Stimulated activated CD8-positive, alpha-beta memory T cell treated with anti-CD3 and anti-CD28 coated beads, Interleukin-7, amount 100 ng/mL, for 48 hours (primary cell): ENCODE measurements at regions not wholly inside any gene's neighbourhood (a gene's known extent, or its start where the extent isn't known, plus 50 kb on each side); places are given as distances from the start of the nearest gene placed in this dataset.

Experiments used
- DNase-seq, 2 donors: peaks; one replicate each; pipeline ENCODE4 v3.0.0-alpha.2; 2020; ENCODE audit warnings: low read depth in 1 of 2; ENCODE audit errors: extremely low read depth in 1 of 2

GRCh38 chr2:146481629-146482028 is 1363.2 kb upstream of the ACVR2A start:
- DNase-seq = no peak

DNA sequence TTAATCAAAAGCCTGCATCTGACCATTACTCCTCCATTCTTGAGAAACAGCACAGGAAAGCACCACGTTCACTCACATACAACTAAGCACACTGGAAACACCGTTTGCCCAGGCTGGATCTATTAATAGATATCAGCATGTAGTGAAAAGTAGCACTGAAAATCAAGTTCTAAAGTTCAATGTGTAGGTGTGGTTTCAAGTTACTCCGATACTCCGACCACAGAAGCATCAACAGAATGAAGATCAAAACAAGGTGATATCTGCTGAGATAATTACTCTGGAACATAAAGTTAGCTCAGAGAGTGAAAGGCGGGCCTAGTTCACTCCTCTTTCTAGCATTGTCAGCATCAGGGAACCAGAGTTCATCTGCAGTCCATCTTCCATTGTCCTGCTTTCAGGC is 1367.4 kb upstream of the ACVR2A start:
- no peak for DNase-seq

- DNase-seq = no peak
Observed at GRCh38 chr2:146468578-146468977, 1376.3 kb upstream of the ACVR2A start.

- DNase-seq = no peak
Observed at GRCh38 chr2:146467425-146467824, 1377.4 kb upstream of the ACVR2A start.

- DNase-seq = no peak
Observed at GRCh38 chr2:146465460-146465859, 1379.4 kb upstream of the ACVR2A start.

DNA sequence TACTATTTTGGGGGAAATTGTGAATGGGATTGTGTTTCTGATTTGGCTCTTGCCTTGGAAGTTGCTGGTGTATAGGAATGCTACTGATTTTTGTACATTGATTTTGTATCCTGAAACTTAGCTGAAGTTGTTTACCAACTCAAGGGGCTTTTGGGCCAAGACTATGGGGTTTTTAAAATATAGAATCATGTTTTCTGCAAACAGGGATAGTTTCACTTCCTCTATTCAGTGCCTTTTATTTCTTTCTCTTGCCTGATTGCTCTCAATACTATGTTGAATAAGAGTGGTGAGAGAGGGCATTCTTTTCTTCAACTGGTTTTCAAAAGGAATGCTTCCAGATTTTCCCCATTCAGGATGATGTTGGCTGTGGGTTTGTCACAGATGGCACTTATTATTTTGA is 1383.8 kb upstream of the ACVR2A start:
- no peak for DNase-seq

GRCh38 chr2:146458585-146458984 is 1386.2 kb upstream of the ACVR2A start:
- DNase-seq = no peak

GRCh38 chr2:146457221-146457620 is 1387.6 kb upstream of the ACVR2A start:
- DNase-seq = no peak

DNA sequence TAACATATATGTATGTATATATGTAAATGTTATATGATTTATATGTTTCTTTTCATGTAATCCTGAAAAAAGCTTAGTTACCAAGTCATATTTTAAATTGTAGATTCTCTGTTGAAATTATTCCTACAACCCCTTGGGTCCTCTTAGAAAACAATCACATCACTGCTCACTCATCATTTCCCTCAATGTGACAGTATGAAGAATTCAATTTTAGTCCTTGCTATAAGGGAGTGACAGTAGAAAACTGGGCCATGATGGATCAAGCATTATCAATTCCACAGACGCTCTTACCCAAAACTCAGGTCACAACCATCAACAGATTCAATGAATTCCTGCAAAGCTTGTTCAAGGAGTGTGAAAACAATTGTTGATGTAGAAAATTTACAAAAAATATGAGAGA is 1389.5 kb upstream of the ACVR2A start:
- no peak for DNase-seq

DNA sequence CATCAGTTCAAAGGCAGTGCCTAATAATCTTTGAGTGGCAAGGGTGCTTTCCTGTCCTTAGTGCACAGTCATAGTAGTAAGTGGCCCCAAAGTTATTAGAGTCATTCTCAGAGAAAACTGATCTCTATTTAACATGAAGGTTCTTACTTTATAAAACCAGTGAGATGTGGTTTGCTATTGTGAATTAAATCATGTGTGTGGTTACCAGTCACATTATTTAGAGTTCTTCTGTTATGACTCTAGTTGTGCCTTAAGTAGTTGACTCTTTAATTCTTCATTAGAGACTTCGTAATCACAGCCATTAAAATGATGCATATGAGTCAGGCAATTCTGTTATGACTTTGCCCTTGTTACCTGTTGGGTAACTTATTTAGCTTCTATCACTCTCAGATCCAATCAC is 1392.9 kb upstream of the ACVR2A start:
- no peak for DNase-seq

GRCh38 chr2:146450131-146450530 is 1394.7 kb upstream of the ACVR2A start:
- no peak for DNase-seq

GRCh38 chr2:146444987-146445386 is 1399.8 kb upstream of the ACVR2A start:
- no peak for DNase-seq

DNA sequence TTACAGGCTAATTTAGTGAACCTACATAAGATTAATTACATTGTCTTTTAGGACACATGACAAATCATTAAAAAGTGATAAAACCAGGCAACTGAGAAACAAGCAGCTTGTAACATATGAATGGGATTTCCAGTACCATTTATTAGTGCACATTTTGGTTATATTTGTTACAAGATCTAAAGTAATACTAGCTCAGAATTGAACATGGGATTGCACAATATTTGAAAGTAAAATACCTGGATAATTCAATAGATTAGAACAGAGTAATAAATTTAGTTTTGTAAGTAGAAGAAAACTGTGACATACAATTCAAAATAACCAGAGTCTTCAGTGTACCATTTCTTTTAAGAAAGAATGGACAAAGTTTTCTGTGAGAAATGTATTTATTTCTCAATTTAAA is 1400.7 kb upstream of the ACVR2A start:
- no peak for DNase-seq

GRCh38 chr2:146438246-146438645 is 1406.6 kb upstream of the ACVR2A start:
- no peak for DNase-seq

- no peak for DNase-seq
Observed at GRCh38 chr2:146437712-146438111, 1407.1 kb upstream of the ACVR2A start.

GRCh38 chr2:146433116-146433875 is 1411.5 kb upstream of the ACVR2A start:
- DNase-seq = no peak

DNA sequence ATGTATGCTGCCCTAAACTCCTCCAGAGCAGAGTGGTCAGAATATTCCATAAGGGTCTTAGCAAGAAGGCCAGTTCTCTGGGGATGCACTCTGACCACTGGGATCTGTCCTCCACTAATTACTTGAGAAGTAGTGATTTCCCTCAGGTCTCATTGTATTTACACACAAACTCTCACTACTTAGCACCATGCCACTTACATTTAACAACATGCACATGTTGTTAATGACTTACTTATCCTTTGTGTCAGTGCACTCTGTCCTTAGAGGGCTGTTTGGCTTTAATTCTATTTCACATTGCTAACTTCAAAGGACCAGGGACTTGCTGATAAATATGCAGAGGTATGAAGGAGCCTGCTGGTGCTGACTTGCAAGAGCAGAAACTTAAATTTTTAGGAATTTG is 1415.5 kb upstream of the ACVR2A start:
- DNase-seq = no peak

DNA sequence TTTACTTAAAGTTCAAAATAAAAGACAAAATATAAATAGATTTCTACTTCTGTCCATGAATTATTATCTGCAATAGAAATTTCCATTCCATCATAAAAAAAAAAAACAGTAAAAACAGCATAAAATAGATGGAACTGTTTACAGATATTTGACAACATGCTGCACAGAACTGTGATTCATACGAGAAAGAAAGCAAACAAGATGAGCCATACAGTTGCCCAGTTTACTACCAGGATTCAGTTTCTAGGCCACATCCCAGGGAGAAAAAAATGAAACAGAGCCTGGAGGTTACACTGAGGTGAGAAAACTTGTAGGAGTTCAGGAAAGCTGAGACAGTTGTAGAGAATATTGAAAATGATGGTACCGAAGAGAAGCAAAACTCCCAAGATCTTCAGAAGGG is 1426.9 kb upstream of the ACVR2A start:
- no peak for DNase-seq

DNA sequence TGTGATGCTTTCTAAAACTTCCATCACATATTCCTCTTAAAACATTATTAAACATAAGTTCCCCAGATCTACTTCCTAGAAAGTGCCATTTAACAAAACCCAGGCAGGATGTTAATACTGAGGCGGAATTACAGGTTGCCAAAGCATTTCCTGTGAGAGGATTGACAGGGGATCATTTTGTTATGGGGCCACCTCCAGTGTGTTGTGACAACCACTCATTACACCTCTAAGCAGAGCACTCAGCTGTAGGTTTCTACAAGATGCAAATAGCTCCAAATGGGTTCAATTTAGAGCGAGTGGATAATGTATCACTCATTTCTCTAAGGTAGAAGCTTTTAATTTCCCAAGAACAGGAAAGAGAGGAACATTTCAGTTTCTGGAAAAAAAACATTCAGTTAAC is 1429.5 kb upstream of the ACVR2A start:
- DNase-seq = no peak

DNA sequence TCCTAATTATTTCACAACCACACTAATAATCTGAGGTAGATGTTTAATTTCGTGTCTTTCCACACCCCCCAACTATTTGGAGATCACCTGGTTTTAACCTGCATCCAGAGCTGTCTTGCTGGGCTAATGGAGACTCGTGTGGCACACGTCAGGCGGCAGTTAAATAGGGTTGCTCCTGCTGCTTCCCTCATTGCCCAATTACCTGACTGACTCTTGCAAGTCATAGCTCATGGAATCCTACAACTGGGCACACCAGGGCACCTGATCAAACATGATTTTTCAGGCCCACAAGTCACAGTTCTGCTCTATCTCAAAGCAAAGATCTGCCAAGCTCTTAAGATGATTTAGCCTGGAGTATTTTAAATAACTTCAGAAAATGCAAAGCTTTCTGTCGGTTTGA is 1430.4 kb upstream of the ACVR2A start:
- no peak for DNase-seq

- no peak for DNase-seq
Observed at GRCh38 chr2:146413086-146413610, 1431.7 kb upstream of the ACVR2A start.

DNA sequence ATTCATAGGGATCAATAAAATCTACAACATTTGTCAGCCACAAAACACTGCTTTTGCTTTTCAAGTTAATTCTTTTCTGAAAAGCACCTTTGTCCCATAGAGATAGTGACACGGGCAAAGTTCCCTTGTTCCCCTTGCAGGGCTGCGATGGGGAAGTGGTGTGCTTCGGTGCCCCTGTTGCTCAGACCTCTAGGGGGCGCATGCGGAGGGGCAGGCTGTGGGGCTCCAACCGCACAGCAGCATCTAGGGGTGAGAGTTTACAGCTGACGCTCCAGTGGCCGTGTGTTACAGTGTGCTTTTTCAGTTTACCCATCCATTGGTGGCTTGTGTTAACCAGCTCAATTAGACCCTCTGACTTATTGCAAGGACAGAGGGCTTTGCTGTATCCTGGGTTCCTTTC is 1432.2 kb upstream of the ACVR2A start:
- no peak for DNase-seq
